IMR-90 (cell line): ENCODE measurements at regions not wholly inside any gene's neighbourhood (a gene's known extent, or its start where the extent isn't known, plus 50 kb on each side); places are given as distances from the start of the nearest gene placed in this dataset.

ENCODE experiments used
- ATAC-seq: fragments of 200-7000 bp; cut with Tn5 transposase; 2 replicates; pipeline ENCODE4 v1.9.1; 2020; ENCODE audit warnings: low read depth, mild to moderate bottlenecking, moderate library complexity
- BruUV-seq: library from RNA; stranded (reverse); fragments of 400-500 nt; replicated peaks from 2 replicates; lab custom pipeline; 2021; lab: Mats Ljungman, UMichigan
- CTCF ChIA-PET: fragments of 300-600 bp; formaldehyde crosslinking; extraction: SDS; loops from one replicate; lab custom pipeline; 2021; ENCODE audit warnings: antibody characterized with exemption; lab: Yijun Ruan, JAX
- POLR2A ChIA-PET: fragments of 300-600 bp; sonication (Branson Sonifier 250); formaldehyde crosslinking; loops from one replicate; lab custom pipeline; 2022; ENCODE audit warnings: antibody characterized with exemption; ENCODE audit not compliant: unreplicated experiment; lab: Charles Lee
- DNase-seq: peaks from one replicate; pipeline ENCODE4 v3.0.0; 2013
- H2AFZ ChIP-seq: replicated peaks from 2 replicates; pipeline ENCODE3; 2013; ENCODE audit warnings: low read length, mild to moderate bottlenecking; ENCODE audit not compliant: poor library complexity
- H2AK5ac ChIP-seq: 2 replicates; pipeline ENCODE4 v1.6.1; 2013; ENCODE audit warnings: low read depth, low read length, inconsistent platforms
- H2AK9ac ChIP-seq: replicated peaks from 2 replicates; pipeline ENCODE3; 2013; ENCODE audit warnings: mild to moderate bottlenecking, low read depth, low read length, moderate library complexity; ENCODE audit not compliant: poor library complexity
- H2BK120ac ChIP-seq: 2 replicates; pipeline ENCODE4 v1.6.1; 2013; ENCODE audit warnings: low read depth, low read length, inconsistent platforms
- H2BK15ac ChIP-seq: 3 replicates; pipeline ENCODE4 v1.6.1; 2013; ENCODE audit warnings: low read depth, low read length, inconsistent platforms
- H2BK20ac ChIP-seq: 2 replicates; pipeline ENCODE4 v1.6.1; 2013; ENCODE audit warnings: low read depth, mild to moderate bottlenecking, inconsistent platforms, low read length, moderate library complexity
- H2BK5ac ChIP-seq: 2 replicates; pipeline ENCODE4 v1.6.1; 2013; ENCODE audit warnings: mild to moderate bottlenecking, low read depth, low read length, inconsistent platforms; ENCODE audit not compliant: poor library complexity, severe bottlenecking
- H3K14ac ChIP-seq: replicated peaks from 2 replicates; pipeline ENCODE4 v1.6.1; 2013; ENCODE audit warnings: low read depth, low read length, inconsistent platforms
- H3K18ac ChIP-seq: 2 replicates; pipeline ENCODE4 v1.6.1; 2013; ENCODE audit warnings: low read depth, low read length, control low read depth
- H3K23ac ChIP-seq: 2 replicates; pipeline ENCODE4 v1.6.1; 2013; ENCODE audit warnings: low read depth, low read length, inconsistent platforms
- H3K27ac ChIP-seq: 2 replicates; pipeline ENCODE4 v1.5.1; 2013; ENCODE audit warnings: mild to moderate bottlenecking, control low read depth, low read length; ENCODE audit not compliant: insufficient read depth
- H3K27me3 ChIP-seq: 2 replicates; pipeline ENCODE4 v1.6.1; 2013; ENCODE audit warnings: low read length; ENCODE audit not compliant: control insufficient read depth, insufficient read depth
- H3K36me3 ChIP-seq: 2 replicates; pipeline ENCODE4 v1.6.1; 2013; ENCODE audit warnings: low read length, mixed read lengths; ENCODE audit not compliant: control insufficient read depth, insufficient read depth
- H3K4ac ChIP-seq: 2 replicates; pipeline ENCODE4 v1.6.1; 2013; ENCODE audit warnings: low read depth, low read length, inconsistent platforms
- H3K4me1 ChIP-seq: 2 replicates; pipeline ENCODE4 v1.6.1; 2013; ENCODE audit warnings: low read length, mixed read lengths; ENCODE audit not compliant: control insufficient read depth, insufficient read depth
- H3K4me2 ChIP-seq: 2 replicates; pipeline ENCODE4 v1.6.1; 2013; ENCODE audit warnings: low read depth, mild to moderate bottlenecking, control low read depth, low read length, moderate library complexity
- H3K4me3 ChIP-seq: 2 replicates; pipeline ENCODE4 v1.5.1; 2013; ENCODE audit warnings: low read depth, mild to moderate bottlenecking, control low read depth, low read length, moderate library complexity; ENCODE audit not compliant: insufficient read depth
- H3K56ac ChIP-seq: 2 replicates; pipeline ENCODE4 v1.6.1; 2013; ENCODE audit warnings: low read length, inconsistent platforms; ENCODE audit not compliant: insufficient read depth; ENCODE audit errors: extremely low read depth
- H3K79me1 ChIP-seq, 2 experiments: 2 replicates each; pipeline ENCODE4 v1.6.1; 2013; ENCODE audit warnings: low read length in 2 of 2, inconsistent platforms in 1 of 2, low read depth in 1 of 2
- H3K9ac ChIP-seq: 2 replicates; pipeline ENCODE4 v1.6.1; 2013; ENCODE audit warnings: low read depth, low read length, control low read depth
- H3K9me1 ChIP-seq: 2 replicates; pipeline ENCODE4 v1.6.1; 2013; ENCODE audit warnings: low read length, inconsistent platforms; ENCODE audit not compliant: insufficient read depth
- H3K9me3 ChIP-seq: 2 replicates; pipeline ENCODE4 v1.6.1; 2013; ENCODE audit warnings: low read length; ENCODE audit not compliant: control insufficient read depth, insufficient read depth
- H4K20me1 ChIP-seq: 2 replicates; pipeline ENCODE4 v1.6.1; 2013; ENCODE audit warnings: low read length, inconsistent platforms; ENCODE audit not compliant: insufficient read depth
- H4K5ac ChIP-seq: 2 replicates; pipeline ENCODE4 v1.6.1; 2013; ENCODE audit warnings: mild to moderate bottlenecking, low read depth, low read length, control low read depth
- H4K8ac ChIP-seq, 2 experiments: 2 replicates each; pipeline ENCODE4 v1.6.1; 2013; ENCODE audit warnings: low read depth in 2 of 2, low read length in 2 of 2, control low read depth in 1 of 2, inconsistent platforms in 1 of 2
- H4K91ac ChIP-seq: 2 replicates; pipeline ENCODE4 v1.6.1; 2013; ENCODE audit warnings: low read depth, low read length, inconsistent platforms; ENCODE audit not compliant: insufficient read depth
- CEBPB ChIP-seq: IDR thresholded peaks from 2 replicates; pipeline ENCODE4 v1.6.1; 2012; ENCODE audit warnings: low read depth, low read length, improper control_type of control experiment
- CTCF ChIP-seq: conservative IDR thresholded peaks from 2 replicates; pipeline ENCODE4 v1.5.1; 2012; ENCODE audit warnings: mild to moderate bottlenecking, low read depth, low read length, improper control_type of control experiment
- MXI1 ChIP-seq: IDR thresholded peaks from 2 replicates; pipeline ENCODE4 v1.6.1; 2012; ENCODE audit warnings: low read depth, mild to moderate bottlenecking, low read length, moderate library complexity, borderline replicate concordance
- NFE2L2 ChIP-seq: fragments of 150-350 bp; IDR thresholded peaks from 2 replicates; pipeline ENCODE4 v1.6.1; 2016; ENCODE audit warnings: low read depth, mild to moderate bottlenecking, low read length
- POLR2A ChIP-seq: IDR thresholded peaks from 2 replicates; pipeline ENCODE4 v1.6.1; 2012; ENCODE audit warnings: mild to moderate bottlenecking, low read depth, low read length
- RFX5 ChIP-seq: IDR thresholded peaks from 2 replicates; pipeline ENCODE4 v1.8.0; 2012; ENCODE audit warnings: low read depth, mild to moderate bottlenecking, low read length, moderate library complexity
- WGBS, 2 experiments: methylation state at CpG; one replicate each; pipeline versions ENCODE4 v1.1.5 to v1.1.7; 2013; ENCODE audit warnings: missing lambda C conversion rate in 2 of 2; ENCODE audit not compliant: insufficient read length in 1 of 2; ENCODE audit errors: extremely low coverage in 2 of 2; 5-methylcytosine and 5-hydroxymethylcytosine counted together
- dilution Hi-C: fragments of 300-500 bp; cut with HindIII; formaldehyde crosslinking; loops from one replicate; pipeline ENCODE4 v1.14.3; 2018; ENCODE audit warnings: low sequenced_read_pairs; ENCODE audit not compliant: unreplicated experiment
- in situ Hi-C: fragments of 300-500 bp; cut with MboI; formaldehyde crosslinking; loops from 3 replicates; pipeline ENCODE4 v1.14.3; 2019; ENCODE audit warnings: low sequenced_read_pairs, inconsistent platforms, mixed read lengths
- intact Hi-C: fragments of 100-400 bp; cut with micrococcal nuclease; formaldehyde crosslinking; loops from 2 replicates; pipeline ENCODE4 v1.10.0; 2022
- TF ChIP-seq, protein P1 (sequence below): fragments of 150-350 bp; IDR thresholded peaks from 2 replicates; pipeline ENCODE4 v1.6.1; 2017; ENCODE audit warnings: mild to moderate bottlenecking, antibody characterized with exemption, low read length, low read depth

DNA sequence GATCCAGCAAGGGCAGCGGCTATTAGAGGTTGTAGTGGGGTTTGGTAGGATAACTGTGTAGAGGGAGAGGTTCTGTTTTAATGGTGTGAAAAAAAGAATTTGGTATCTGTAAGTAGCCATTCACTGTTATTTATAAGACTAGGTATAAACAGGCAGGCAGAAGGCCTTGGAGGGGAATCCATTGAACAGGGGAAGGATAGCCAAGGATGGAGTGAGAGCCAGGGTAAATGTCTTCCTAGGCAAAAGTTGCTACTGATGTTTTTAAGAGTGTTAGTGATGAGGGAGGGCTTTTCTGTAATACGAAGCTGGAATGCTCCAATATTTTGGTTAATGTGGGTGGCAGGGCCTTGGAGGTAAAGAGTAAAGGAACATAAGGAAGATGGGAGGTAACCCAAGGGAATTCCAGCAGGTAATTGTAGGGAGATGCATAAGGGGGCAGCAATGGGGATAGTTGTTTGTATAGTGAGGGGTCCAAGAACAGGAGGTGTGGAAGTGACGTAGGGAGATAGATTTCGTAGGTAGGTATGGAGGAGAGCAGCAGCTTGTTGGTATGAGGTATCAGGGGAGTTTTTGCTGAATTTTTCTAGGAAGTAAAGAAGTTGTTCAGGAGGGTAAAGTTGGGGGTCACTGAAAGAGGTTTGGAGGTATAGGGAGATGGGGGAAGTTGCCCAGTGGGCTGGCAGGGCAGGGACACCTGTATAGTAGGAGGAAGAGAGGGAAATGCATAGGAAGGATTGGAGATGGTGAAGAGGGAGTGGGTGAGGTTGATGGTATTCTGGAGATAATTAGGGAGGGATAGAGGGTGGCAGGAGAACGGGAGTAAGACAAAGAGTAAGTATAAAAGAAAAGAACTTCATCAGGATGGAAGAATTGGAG is 752.4 kb upstream of the ADGRB3 start:
- H4K20me1 ChIP-seq, result no peaks in the 10 kb centered on the region
- H3K27ac ChIP-seq, result no peak overlapping the region
- no peak overlapping the region for H3K9ac ChIP-seq
- no peak for ATAC-seq
- H2BK5ac ChIP-seq, result no peak overlapping the region
- no peak overlapping the region for H3K4me2 ChIP-seq
- no peak overlapping the region for H3K18ac ChIP-seq
- no peak overlapping the region for H2BK120ac ChIP-seq
- POLR2A ChIA-PET, result no interaction called here
- H3K4me1 ChIP-seq, result no peaks in the 10 kb centered on the region
- in situ Hi-C loops, result no loop called here
- H4K8ac ChIP-seq, result no peak overlapping the region
- DNase-seq, result no peak
- H3K27me3 ChIP-seq, result no peaks in the 10 kb centered on the region
- H3K14ac ChIP-seq, result no peak overlapping the region
- no peak overlapping the region for H2AK5ac ChIP-seq
- CTCF ChIA-PET, result no interaction called here
- dilution Hi-C loops, result no loop called here
- no peak overlapping the region for H2AFZ ChIP-seq
- H3K56ac ChIP-seq, result no peak overlapping the region
- H4K5ac ChIP-seq, result no peak overlapping the region
- H3K4me3 ChIP-seq, result no peak overlapping the region
- 40 to 100% methylated on average over 1 to 2 of the region's 5 CpGs for WGBS, 2 experiments
- no peak overlapping the region for H2AK9ac ChIP-seq
- intact Hi-C loops, result no loop called here
- BruUV-seq, result no TSS peak
- H3K79me1 ChIP-seq, result no peaks in the 10 kb centered on the region
- no peaks in the 10 kb centered on the region for H3K9me1 ChIP-seq
- no peak for TF ChIP-seq RFX5
- TF ChIP-seq POLR2A, result no peak
- no peak for TF ChIP-seq CEBPB
- no peak for TF ChIP-seq NFE2L2
- TF ChIP-seq MXI1, result no peak
- no peak for TF ChIP-seq CTCF
- TF ChIP-seq, protein P1, sequence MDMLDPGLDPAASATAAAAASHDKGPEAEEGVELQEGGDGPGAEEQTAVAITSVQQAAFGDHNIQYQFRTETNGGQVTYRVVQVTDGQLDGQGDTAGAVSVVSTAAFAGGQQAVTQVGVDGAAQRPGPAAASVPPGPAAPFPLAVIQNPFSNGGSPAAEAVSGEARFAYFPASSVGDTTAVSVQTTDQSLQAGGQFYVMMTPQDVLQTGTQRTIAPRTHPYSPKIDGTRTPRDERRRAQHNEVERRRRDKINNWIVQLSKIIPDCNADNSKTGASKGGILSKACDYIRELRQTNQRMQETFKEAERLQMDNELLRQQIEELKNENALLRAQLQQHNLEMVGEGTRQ, result no peak
- no peak overlapping the region for H3K23ac ChIP-seq
- no peak overlapping the region for H2BK20ac ChIP-seq
- H3K9me3 ChIP-seq, result peaks cover 11% of the 10 kb centered on the region
- no peaks in the 10 kb centered on the region for H3K36me3 ChIP-seq
- H2BK15ac ChIP-seq, result no peak overlapping the region
- H3K4ac ChIP-seq, result no peak overlapping the region
- H4K91ac ChIP-seq, result no peak overlapping the region
